Activated CD4-positive, alpha-beta T cell treated with anti-CD3 and anti-CD28 coated beads, Interleukin-2, Interleukin-4, amounts not matched to agents 100 ng/mL and 50 ng/mL, durations not matched to agents 16 hours and 8 hours (primary cell): ENCODE measurements at regions not wholly inside any gene's neighbourhood (a gene's known extent, or its start where the extent isn't known, plus 50 kb on each side); places are given as distances from the start of the nearest gene placed in this dataset.

Experiments used
- DNase-seq: peaks from one replicate; pipeline ENCODE4 v3.0.0-alpha.2; 2020; ENCODE audit warnings: low spot score

DNA sequence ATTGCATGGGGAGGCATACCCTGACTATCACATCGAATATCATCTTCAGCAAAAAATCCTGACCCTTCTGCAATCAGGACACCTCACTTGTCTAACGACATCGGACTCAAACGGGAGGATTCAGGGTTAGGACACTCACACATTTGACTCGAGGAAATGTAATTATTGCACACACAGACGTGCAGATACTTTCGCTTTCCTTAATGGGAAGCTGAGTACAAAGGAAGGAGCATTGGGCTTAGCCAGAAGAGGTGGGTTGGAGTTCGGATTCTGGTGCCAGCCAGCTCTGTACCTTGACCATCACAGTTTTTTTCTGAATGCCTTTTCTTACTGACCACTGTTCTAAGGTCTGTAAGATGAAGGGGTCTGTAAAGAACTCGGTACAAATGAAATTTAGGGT is 260.4 kb downstream of the GALC start:
- DNase-seq, result no peak

DNA sequence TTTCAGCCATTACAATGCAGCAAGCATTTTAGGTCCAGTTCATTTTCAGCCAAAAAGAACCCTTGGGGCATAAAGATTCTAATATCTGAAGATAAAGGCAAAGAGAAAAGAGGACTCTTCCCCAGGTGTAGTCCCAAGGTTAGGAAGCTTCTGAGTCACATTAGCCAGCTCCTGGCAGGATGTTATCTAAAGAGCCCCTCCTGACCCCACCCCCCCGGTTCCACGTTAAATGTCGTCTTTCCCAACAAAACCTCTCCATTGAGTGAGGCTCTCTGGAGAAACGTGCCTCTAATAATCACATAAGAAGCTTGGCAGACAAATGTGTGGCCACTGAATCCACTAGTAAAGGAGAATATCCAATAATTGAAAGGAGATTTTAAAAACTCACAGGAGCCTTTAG is 267.7 kb downstream of the GALC start:
- no peak for DNase-seq

DNA sequence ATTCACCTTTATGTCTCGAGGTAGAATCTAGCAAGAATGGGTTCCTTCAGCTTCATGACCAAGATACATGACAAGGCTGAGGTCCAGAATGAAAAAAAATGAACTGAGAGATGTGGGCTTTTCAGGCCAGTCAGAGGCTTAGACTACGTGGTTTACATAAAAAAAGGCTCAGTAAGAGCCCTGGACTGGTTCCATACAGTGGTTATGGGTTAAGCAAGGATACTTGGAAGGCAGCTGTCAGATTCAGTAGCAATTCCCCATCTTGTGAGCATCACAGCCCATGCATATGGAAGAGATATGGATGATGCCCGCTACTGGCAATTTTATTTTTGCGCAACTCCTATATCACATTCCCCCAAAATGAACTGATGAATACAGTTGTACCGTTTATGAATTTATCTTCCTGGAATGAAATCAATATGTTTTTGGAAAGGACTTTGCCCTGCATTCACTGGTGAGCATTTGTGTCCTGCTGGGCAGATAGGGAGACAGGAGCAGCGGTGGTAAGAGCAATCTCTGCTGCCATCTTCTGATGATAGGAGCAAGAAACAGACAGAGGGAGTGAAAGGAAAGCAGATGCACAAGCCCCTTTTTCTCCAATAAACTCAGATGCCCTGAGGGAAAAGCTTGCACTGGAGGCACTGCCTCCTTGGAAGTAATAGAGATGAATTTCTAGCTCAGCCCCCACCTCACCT is 280.4 kb downstream of the GALC start:
- no peak for DNase-seq

DNA sequence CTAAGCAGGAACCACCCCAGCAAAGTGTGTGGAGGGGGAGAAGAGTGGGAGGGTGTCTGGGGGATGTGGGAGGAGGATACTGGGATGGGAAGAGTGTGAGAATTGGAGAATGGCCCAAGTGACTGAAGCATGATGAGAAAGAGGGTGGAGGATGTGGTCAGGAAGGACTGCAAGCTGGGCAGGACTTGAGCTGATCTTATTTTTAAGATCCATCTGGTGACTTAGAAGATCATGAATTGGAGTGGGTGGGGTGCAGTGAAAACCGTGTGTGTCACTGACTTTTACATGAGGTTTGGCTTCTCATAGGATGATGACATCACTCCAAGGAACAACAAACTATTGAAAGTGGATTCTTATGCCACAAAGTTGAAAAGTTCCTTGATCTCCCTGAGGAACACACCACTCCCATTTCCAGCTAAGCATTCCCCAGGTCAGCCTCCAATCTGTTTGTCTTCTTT is 287.5 kb downstream of the GALC start:
- DNase-seq, result no peak

DNA sequence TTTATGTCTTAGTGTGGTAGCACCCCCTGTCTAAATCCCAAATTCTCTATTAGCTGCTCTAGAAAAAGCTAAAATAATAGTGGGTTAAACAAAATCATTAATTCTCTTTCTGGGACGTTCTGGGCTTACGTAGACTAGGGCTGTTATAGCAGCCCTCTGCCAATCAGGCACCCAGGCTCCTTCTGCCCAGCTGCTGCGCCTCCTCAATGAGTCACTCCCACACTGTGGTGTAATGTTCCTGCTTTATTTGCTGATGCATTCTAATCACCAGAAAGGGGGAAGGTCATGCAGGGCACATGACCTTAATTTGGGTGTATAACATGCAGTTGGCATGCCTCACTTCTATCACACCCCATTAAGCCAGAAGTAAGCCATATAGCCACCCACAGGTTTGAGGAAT is 294.5 kb downstream of the GALC start:
- DNase-seq, result no peak

DNA sequence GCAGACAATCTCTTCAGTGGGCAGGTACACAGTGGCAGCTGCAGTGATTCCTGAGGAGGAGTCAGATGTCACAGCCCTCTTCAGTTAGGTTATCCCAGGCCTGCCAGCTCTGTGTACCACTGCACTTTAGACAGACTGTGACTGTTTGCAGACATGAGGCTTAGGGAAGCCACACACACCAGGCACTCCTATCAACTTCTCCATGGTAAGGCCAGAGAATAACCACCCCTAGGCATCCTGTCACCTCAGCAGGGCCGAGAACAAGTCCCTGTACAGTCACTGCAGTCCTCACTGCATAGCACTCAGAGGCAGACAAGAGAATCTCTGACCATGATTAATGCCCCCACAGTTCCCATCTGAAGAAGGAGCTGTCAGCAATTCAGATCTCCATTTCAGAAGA is 296.5 kb downstream of the GALC start:
- no peak for DNase-seq

DNA sequence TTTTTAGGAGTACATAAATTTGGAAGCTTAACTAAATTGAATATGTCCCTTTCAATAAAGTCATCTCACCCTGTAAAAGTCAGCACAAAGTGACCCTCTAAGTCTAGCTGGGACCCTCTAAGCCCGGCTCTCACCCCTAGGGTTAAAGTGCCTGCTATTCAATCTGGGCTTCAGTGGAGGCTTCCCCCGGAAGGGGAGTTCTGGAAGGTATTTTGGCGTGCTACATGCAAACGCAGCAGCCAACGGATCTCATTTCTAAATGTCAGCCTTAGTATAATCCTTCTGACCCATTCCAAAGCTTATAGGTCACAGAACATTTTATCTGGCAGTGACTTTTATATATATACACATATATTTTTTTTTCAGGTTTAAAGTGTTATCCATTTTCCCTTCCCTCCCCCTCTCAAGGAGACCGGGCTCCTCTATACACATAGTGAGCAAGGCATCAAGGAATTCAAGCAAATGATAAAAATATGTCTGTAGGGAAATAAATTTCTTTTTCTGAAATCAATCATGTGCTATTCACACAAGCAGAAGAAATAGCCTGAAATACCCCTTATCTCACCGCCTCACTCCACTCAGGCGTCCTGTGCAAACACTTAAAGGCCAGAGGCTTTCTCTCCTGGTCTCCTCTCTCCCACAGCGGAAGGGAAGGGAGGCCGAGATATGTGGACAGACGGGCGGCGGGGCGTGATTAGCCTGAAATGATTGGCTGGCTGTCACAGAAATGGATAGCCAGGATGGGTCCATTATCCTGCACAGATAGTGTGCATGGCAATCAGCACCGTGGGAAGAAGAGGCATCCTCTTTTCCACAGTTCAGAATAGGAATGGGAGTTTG is 301.7 kb downstream of the GALC start:
- DNase-seq, result no peak

DNA sequence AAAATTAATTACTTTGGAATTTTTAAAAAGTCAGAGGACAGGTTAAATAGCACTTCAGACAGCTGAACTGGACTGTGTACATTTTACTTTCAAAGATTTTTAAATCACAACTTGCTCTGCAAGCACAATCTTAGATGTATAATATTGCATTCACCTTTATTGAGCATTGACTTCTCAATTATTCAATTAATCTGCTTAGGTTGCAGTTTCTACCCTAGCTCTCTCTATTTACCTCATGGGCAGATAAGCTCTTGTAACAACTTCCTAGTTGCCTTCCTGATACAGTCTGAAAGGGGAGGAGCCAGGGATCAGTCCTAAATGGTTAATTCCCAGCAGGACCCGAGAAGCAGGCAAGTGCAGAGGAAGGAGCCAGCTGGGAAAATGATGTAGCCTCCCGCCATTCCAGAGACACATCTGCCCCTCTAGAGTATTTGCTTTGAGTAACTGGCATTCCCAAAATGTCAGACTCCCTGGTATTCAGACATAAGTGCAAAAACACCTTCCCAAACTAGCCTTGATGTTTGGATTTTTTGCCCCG is 302.8 kb downstream of the GALC start:
- no peak for DNase-seq

DNA sequence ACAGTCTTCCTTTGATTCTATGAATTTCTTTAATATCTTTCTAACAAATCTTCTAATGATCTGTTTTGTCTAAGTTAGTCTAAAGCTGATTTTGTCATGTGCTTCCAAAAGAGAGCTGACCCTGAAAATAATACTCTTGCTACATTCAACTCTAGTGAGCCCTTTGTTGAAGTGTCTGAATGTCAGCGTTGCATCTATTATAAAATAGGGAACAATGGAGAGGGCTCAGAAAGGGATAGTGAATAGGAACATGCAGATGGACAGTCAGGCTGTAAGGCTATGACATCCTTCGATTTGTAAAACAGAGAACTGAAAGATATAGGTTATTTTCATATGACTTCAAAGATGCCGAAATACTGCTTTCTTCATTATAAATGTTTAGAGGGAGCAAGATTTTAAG is 304.5 kb downstream of the GALC start:
- DNase-seq, result no peak

DNA sequence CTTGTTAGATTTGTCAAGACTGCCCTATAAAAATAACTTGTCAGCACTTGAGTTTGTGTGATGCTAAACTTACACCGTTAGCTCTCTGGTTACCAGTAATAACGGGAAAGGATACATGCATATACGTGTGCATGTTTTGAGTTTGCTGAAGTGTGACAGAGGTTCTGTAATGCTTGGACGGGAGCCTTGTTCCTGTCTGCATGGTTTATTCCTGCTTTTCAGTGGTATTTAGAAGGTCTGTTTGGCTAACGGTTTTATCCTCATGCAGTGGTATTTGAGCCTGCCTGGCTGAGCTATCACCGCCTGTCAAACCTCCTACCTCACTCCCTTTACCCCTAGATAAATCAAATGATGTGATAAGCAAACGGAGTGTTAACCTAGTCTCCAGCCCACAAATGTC is 305.6 kb downstream of the GALC start:
- no peak for DNase-seq

DNA sequence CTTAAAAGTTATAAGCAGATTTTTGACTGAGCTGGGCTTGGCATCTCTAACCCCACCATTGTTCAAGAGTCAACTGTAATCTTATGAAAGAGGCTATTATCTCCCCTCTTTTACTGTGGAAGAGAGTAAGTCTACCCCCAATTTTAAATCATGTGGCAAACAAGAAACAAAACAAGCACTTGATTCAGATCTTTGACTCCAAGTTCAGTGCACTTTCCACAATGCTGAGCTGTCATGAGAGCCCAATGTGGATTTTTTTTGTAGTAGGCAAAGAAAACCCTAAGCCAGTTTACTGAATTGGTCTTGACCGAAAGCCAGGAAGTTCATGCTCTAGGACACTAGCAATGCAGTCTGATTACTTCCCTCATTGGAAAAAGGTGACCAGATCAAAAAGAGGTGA is 306.2 kb downstream of the GALC start:
- DNase-seq, result no peak

DNA sequence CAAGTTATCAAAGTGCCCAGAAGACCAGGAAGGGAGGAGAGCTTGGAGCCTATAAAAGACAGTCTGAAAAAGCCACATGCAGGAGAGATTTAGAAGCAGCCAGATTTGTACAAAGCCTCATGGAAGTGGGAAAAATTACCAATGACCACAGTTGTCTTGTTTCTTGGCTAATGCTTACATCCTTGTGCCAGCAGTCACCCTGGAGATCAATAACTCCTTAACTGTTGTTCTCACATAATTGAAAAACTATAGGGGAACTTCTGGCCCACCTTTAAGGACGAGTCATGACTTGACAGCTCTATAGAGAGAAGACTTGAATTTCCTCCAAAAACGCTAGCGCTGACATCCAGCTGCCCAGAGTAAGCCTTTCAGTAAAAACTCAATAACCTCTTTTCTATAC is 313.1 kb downstream of the GALC start:
- DNase-seq, result no peak

DNA sequence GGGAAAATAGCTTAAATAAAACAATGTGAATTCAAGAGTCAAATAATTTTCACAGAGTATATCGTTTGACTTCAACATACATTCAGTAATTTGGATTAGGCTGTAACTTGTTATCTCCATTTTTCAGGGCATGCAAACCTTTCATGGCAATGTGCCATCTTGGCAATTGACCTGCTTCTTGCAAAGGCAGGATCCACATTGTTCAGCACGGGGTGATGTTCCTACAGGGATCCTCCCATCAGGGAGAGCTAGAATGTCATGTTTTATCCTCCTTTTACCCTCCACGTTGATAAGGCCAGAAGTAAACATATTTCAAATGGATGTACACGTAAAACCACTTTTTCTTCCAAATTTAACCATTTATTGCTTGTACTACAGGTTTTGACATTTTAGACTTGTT is 314.4 kb downstream of the GALC start:
- no peak for DNase-seq

DNA sequence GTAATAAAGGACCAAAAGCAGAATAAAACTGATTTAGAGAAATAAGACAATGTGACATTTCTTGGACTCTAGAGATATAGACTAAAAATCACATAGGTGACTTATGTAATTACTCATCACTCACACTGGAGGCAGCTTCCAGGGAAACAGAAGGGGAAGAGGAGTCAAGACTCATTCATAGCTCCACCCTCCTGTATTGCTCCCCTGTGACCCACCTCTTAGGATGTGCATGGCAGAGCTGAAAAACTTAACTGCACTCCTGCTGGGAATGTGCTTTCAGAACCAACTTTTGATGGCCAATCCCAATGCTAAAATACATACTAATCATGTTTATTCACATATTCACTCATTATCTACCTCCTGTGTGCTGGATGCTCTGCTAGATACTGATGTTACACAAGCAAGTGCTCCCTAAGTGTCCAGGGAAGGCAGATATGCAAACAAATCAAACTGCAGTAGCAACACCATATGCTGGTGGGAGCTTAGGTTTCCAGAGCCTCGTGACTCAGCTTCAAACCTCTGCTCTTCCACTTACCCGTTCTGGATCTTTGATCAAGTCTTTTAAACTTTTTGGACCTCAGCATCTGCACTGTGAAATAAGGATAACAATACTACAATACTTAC is 316.1 kb downstream of the GALC start:
- DNase-seq, result no peak

DNA sequence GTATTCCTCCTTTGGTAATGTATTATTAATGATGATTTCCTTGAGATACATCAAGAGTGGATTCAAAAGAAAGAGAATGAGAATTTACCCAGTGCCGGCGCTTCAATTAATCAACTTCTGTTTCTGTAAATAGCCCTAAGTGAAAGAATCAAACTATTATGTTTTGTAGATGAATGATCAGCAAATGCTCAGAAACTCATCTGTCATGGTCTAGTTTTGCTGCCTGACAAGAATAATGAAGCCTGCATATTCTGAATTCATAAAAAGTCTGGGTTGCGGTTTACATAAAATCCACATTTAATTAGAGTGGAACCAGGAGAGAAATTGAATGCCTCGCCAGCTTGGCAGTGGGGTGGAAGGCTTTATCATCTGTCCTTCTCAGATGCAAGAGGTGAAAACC is 325.3 kb downstream of the GALC start:
- DNase-seq, result no peak

DNA sequence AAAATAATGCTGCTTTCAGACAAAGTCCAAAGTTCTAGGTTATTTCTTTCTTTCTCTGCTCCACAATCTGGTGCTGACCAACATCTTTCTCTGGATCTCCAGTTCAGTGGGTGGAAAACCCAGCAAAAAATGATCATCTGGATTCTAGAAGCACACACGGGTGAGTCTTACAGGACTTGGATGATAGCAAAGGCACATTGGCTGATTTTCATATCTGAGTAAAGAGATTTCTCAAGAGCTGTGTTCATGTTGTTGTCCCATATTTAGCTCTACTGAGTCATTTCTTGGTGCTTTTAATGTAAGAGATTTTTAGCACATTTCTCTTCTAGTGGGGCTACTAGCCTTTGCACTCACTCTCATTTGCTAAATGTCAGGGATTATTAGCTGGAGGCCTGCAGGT is 336.7 kb downstream of the GALC start:
- no peak for DNase-seq

DNA sequence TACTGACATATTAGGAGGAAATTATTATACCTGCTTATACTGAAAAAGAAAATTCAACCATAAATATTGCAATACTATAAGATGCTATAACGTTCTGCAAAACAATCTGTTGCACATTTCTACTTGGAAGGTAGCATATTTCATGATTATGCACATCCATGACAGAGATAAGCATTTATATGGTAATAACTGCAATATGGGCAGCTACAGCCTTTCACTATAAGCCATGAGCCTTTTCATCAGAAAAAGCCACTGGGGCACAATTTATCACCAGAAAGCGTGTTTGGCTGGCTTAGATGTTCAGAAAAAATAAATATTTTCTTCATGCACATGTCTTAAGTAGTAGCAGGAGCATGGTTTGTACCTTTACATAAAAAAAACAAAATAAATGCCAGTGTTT is 340.7 kb downstream of the GALC start:
- no peak for DNase-seq

DNA sequence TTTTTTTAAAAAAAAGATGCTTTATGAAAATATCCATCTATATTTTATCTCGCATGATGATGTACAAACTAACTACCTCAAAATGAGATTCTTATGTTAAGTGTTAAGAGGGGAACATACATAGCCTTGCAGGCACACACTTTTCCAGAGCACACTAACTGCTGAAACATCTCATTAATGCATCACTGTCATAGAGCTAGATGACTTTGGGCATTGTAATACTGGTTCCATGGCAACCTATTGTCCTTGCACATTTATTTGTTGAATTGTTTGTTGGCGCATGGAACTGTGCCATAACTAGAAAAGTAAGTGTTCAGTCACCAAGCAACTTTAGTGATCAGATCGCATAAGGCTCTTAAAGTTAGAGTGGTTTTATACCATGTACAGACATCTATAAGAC is 348.3 kb downstream of the GALC start:
- no peak for DNase-seq

DNA sequence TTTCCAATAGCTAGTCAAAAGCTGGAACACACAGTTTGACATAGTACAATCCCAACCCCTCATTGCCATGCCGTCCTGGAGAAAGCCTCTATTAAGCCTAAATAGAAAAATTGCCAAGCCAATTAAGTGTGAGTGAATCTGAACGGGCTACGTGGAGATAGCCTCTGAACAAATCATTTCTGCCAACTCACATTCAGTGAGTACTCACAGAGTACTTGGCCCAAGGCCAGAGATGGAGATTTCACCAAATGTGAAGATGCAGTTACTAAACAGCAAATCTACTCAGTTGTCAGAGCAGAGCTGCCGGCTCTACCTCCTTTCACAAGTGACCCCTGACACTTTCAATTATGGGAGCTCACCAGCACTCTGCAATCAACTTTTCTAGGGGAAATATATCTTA is 350.0 kb downstream of the GALC start:
- no peak for DNase-seq

DNA sequence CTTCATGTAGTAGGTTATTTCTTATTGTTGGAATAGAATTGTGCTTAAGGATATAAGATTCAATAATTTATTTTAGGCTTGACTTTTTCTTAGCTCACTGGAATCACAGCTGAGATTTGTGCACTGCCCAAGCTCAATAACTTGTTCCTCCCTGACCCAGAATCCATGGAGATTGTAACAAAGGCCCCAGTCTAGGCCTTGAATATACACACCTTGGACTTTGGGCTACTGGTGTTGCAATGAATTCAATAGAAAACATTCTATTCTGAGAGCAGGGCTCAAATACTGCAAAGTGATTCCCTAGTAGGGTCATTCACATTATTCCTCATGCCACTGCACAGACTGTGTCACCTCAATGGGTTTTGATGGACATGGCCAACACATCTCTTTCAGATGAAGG is 352.4 kb downstream of the GALC start:
- DNase-seq, result no peak

DNA sequence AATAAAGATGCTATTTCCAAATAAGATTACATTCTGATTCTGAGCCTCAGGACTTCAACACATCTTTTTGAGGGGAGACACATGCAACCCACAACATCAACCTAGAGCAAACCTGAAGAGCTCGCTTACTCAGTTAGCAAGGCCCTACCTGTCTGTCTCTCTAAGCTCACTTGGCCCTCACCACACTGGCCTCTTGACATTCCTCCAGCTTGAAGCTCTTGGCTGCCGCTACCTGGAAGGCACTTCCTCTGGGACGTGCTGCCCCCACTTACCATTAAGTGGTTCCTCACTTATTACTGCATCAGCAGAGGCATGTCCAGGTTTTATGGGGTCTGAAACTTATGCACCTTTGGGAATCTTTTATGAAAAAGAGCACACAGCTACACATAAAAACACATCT is 354.8 kb downstream of the GALC start:
- DNase-seq, result no peak

DNA sequence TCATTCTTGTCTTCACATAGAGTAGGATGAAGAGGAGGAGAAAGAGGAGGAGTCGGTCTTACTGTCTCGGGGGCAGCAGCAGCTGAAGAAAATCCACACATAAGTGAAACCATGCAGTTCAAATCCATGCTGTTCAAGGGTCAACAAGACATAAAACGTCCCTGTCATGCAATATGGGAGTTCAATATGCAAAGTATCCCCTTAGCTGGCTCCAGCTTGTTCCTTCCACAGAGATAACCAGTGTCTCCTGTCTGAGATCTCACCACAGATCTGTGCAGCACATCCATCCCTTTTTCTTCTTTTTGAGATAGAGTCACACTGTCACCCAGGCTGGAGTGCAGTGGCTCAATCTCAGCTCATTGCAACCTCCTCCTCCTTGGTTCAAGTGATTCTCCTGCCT is 357.5 kb downstream of the GALC start:
- DNase-seq, result no peak

DNA sequence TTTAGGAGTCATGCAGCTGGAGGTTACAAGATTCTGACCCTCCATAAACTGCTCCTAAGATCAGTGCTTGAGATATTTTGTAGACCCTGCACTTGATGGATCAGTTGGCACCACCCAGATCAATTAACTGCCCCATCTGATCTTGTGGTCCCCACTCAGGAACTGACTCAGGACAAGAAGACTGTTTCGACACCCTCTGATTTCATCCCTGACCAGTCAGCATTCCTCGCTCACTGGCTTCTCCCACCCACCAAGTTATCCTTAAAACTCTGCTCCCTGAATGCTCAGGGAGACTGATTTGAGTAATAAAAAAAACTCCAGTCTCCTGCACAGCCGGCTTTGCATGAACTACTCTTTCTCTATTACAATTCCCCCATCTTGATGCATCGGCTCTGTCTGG is 360.2 kb downstream of the GALC start:
- no peak for DNase-seq
